Iris pigment epithelial cell (primary cell): ENCODE measurements at regions not wholly inside any gene's neighbourhood (a gene's known extent, or its start where the extent isn't known, plus 50 kb on each side); places are given as distances from the start of the nearest gene placed in this dataset.

Source experiments
- DNase-seq: peaks from one replicate; pipeline ENCODE4 v3.0.0-alpha.2; 2011; ENCODE audit warnings: low read depth

DNA sequence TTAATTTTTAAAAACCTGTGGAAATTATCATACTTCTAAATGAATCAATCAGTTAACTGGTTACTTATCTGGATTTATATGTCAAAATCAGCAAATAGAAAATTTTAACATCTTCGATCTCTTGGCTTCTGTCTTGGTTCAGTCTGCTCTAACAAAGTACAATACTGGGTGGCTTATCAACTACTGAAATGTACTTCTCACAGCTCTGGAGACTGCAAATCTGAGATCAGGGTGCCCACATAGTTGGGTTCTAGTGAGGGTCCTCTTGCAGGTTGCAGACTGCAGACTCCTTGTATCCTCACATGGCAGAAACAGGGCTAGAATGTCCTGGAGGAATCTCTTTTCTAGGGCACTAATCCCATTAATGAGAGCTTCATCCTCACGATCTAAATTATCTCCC, 1851.6 kb upstream of the TENM3 start:
- no peak for DNase-seq

GRCh38 chr4:180394312-180394711, 1848.9 kb upstream of the TENM3 start:
- no peak for DNase-seq

DNA sequence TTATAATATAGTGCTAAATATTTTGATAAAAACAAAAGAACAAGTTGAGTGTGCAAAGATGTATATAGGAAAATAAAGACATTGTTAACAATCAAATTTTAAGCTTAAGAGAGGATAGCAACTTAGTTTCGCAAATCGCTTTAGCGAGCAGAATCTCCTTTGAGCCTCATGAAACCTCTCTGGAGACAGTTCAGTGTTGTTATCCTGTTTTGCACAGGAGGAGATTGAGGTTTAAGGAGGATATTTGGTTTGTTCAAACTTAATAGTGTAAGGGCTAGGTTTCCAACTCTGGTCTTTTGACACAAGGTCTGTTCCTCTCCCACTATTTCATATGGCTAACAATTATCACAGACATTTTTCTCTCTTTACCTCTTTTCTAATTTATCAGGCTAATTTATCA, 1848.5 kb upstream of the TENM3 start:
- no peak for DNase-seq

GRCh38 chr4:180398564-180398963, 1844.6 kb upstream of the TENM3 start:
- no peak for DNase-seq

GRCh38 chr4:180407275-180407885, 1835.8 kb upstream of the TENM3 start:
- DNase-seq, result no peak

DNA sequence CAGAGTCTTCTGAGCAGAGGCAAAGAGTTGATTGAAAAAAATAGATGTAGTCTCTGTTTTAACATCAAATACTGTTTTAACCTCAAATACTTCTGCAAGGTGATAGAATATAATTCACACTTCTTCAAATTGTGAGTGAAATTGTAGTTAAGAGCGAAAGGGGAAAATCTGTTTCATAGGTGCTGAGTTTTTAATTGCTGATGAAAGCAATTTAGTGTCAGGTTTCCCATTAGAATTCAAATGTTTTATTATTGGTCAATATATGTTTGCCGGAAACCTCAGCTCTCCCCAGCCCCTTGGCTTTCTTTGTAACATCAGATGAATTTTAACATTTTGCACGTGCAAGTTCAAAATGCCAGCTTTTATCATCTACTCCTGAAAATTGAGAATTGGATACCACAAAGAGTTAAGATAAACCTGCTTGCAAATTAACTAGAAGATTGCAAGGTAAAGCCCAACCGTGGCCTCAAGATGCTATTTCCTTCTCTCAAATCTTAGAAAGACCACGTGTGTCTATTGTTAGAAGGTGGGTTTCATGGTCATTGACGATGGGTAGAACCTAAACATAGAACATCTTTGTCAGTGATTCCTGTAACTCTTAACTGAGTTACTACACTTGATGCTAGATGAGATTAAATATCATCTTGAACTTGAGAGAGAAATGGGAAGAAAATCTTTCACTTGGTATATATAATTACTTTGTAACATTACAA, 1824.2 kb upstream of the TENM3 start:
- DNase-seq, result no peak

GRCh38 chr4:180422989-180423711, 1820.1 kb upstream of the TENM3 start:
- no peak for DNase-seq

DNA sequence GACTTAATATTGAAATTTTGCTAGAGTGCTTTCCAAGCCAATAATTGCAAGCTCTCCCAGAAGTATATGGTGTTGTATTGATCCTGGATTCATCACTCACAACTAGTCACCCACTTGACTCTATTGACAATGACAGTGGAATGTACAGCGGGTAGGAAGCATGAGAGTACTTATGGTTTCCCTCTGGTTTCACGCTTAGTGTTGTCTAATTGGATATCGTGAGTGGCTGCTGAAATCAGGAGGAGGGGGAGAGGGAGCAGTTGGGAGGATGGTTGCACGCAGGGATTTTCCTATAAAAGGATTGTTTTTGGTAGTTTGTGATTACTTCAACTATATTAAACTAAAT, 1819.5 kb upstream of the TENM3 start:
- DNase-seq, result no peak

DNA sequence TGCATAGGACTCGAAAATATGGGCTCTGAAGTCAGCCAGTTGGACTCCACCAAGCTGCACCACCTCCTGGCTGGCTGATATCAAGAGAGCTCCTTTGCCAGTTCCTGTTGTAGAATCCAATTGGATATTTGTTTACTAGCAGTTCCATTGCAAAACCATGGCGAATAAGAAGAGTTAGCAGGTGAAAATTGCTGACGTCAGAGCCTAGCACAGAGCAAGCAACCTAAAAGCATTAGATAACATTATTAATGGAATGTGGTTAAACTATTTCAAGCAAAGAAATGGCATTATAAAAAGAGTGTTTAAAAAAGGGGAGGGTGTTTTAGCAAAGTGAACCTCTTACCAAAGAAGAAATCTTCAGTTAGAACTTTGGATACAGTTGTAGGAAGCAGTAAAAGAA, 1816.3 kb upstream of the TENM3 start:
- DNase-seq, result no peak

DNA sequence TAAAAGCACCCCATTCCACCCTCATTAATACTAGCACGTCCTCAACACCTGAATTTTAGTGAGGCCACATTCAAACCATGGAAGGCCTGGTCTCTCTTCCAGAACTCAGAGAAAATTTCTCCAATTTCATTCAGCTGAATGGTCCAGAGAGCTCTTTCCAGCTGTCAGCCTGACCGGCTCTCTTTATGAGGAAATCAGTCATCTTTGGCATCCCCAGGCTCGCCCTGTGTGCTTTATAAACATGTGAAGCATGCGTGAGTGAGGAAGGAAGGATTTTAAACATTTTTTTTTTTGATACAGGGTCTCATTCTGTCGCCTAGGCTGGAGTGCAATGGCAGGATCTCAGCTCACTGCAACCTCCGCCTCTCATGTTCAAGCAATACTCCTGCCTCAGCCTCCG, 1812.9 kb upstream of the TENM3 start:
- no peak for DNase-seq

- DNase-seq, result no peak
These were observed 1808.9 kb upstream of the TENM3 start for GRCh38 chr4:180434131-180434895.

- DNase-seq, result no peak
These were observed 1806.8 kb upstream of the TENM3 start for GRCh38 chr4:180436361-180436760.

DNA sequence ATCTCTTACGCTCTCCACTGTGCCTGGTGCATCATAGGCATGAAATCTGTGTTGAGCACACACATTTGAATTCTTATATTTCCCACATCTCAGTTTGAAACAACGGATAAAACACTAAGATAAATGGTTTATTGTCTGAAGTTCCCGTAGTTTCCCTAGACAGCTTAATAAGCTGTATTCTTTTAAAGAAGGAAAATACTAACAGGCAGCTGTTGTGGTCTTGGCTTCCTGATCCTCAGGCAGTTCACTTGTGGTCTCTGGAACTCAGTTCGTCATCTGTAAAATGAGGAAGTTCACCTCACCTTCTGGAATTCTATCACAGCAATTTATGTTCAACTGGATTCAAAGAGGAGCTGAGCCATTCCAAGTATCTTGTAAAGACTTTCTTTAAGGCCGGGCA, 1805.6 kb upstream of the TENM3 start:
- DNase-seq, result no peak

GRCh38 chr4:180448306-180448705, 1794.9 kb upstream of the TENM3 start:
- no peak for DNase-seq

DNA sequence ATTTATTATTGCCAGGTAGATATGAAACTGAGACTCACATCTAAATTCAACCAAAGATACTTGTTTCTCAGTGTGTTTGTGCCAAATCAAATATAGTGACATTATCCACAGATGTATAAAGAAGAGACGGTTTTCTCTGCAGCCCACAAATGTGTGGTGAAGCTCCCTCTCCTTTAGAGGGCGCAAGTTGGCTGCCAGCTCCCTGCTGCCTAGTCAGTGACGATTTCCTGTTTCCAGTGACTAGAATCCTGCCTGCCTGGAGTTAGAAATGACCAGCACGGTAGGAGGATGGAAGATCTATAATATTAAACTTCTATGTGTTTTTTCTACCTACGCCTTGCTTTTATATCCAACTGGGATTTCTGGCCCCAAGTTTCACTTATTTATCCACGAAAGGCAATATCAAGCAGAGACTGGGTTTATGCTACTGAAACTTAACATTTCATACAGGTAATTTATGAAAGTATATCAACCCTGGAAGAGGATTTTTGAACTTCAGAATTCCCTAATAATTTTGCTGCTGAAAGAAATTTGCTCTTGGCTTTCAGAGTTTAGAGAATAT, 1793.7 kb upstream of the TENM3 start:
- peak; percentile 0 for DNase-seq

GRCh38 chr4:180455226-180455625, 1788.0 kb upstream of the TENM3 start:
- DNase-seq, result no peak

GRCh38 chr4:180456928-180457327, 1786.3 kb upstream of the TENM3 start:
- no peak for DNase-seq

- DNase-seq, result no peak
These were observed 1781.1 kb upstream of the TENM3 start for GRCh38 chr4:180462116-180462515.

- no peak for DNase-seq
These were observed 1777.8 kb upstream of the TENM3 start for GRCh38 chr4:180465364-180465763.

GRCh38 chr4:180483036-180483435, 1760.2 kb upstream of the TENM3 start:
- DNase-seq, result no peak

DNA sequence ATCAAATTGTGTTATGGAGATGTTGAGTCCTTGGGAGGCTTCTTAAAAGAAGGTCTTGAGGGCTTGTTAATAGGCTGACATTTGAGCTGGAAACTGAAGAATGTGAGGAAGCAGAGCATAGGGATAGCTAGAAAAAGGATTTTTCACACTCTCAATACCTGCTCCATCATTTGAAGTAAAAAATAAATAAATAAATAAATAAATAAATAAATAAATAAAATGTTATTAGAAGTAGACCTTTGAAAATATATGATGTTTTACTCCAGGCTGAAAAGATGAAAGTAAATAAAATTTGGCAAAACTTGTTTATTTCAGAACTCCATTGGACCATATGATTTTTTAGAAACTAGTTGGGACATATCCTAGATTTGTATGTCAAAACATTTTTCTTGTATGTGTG, 1757.8 kb upstream of the TENM3 start:
- no peak for DNase-seq

GRCh38 chr4:180486342-180486741, 1756.9 kb upstream of the TENM3 start:
- no peak for DNase-seq
